ENCODE measurements at regions not wholly inside any gene's neighbourhood (a gene's known extent, or its start where the extent isn't known, plus 50 kb on each side); places are given as distances from the start of the nearest gene placed in this dataset.

- no peaks in the 10 kb centered on the region for H3K36me3 ChIP-seq
- intact Hi-C loops (cut with DNase I), result no loop called here
- H3K9me3 ChIP-seq, result no peaks in the 10 kb centered on the region
- TF ChIP-seq POLR2AphosphoS5 (IDR thresholded peaks at IDR 0.05), result no peak
- no peak overlapping the region for H3K27ac ChIP-seq
- H3K4me3 ChIP-seq, result no peak overlapping the region
- H3K27me3 ChIP-seq, result no peaks in the 10 kb centered on the region
- 60 to 77% methylated on average over 2 of the region's 2 CpGs for WGBS, 2 donors
- no peak for DNase-seq
- no peaks in the 10 kb centered on the region for H3K4me1 ChIP-seq
Measured at GRCh38 chr18:991441-991840, 86.8 kb downstream of the ADCYAP1 start.

DNA sequence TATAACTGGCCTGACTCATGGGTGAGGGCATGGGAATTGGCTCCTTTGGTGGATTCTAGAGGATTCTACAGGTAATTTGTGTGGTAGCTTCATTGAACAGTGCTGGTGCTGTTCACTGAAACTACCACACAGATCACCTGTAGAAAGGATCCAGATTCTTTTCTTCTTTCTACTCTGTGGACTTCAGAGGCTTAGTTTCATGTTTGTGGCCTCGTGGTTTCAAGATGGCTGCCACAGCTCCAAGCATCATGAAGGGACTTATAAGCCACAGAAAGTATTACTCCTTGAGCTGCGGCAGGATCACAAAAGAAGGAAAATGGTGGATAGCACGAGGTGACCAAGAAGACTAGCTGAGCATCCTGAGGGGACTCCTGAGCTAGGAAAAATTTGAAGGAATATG, 88.9 kb downstream of the ADCYAP1 start:
- DNase-seq, result no peak
- no peak overlapping the region for H3K27ac ChIP-seq
- no peaks in the 10 kb centered on the region for H3K36me3 ChIP-seq
- WGBS, 2 donors, result 63 to 78% methylated on average over 3 of the region's 3 CpGs
- intact Hi-C loops (cut with DNase I), result no loop called here
- H3K27me3 ChIP-seq, result no peaks in the 10 kb centered on the region
- no peak for TF ChIP-seq POLR2A (IDR thresholded peaks at IDR 0.05)
- TF ChIP-seq POLR2AphosphoS5 (IDR thresholded peaks at IDR 0.05), result no peak
- TF ChIP-seq EP300 (IDR thresholded peaks at IDR 0.05), result no peak
- no peak for TF ChIP-seq CTCF (IDR thresholded peaks at IDR 0.05)
- no peaks in the 10 kb centered on the region for H3K9me3 ChIP-seq
- H3K4me3 ChIP-seq, result no peak overlapping the region
- H3K4me1 ChIP-seq, result no peaks in the 10 kb centered on the region

DNA sequence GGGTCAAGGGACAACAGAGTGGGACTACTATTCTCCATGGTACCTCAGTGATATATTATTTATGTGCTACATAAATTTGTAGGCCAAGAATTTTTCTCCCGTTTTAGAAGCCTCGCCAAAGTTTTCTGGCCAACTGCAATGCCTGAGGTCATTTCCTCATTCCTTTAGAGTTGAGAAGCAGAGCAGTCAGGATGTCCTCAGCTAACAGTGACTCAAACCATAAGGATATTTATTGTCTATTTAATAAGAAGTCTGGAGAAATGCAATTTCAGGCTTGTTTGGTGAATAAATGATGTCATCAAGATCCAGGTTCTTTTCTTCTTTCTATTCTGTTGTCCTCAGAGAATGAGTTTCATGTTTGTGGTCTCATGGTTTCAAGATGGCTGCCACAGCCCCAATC, 91.0 kb downstream of the ADCYAP1 start:
- TF ChIP-seq POLR2A (IDR thresholded peaks at IDR 0.05), result no peak
- TF ChIP-seq CTCF (IDR thresholded peaks at IDR 0.05), result no peak
- no peak for TF ChIP-seq EP300 (IDR thresholded peaks at IDR 0.05)
- TF ChIP-seq POLR2AphosphoS5 (IDR thresholded peaks at IDR 0.05), result no peak
- H3K4me1 ChIP-seq, result no peaks in the 10 kb centered on the region
- H3K4me3 ChIP-seq, result no peak overlapping the region
- H3K36me3 ChIP-seq, result no peaks in the 10 kb centered on the region
- H3K27me3 ChIP-seq, result no peaks in the 10 kb centered on the region
- 78 to 91% methylated on average over 2 of the region's 2 CpGs for WGBS, 2 donors
- DNase-seq, result no peak
- intact Hi-C loops (cut with DNase I), result no loop called here
- H3K9me3 ChIP-seq, result no peaks in the 10 kb centered on the region
- no peak overlapping the region for H3K27ac ChIP-seq

DNA sequence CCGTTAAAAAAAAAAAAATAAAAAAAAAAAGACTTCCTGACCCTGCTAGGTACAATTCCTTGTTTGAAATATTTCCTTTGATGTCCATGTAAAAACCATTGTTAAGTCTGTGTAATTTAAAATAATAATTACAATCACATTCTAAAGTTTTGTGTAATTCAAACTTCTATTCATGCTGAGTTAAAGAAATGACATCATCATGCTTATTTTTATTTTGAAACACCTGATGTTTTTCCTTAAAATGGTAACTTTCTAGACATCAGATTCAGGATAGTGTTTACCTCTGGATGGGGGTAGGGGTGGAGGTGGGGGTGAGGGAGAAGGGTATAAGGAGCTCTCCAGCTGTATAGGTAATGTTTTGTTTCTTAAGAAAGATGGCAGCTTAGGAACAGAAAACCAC, 92.8 kb downstream of the ADCYAP1 start:
- no peaks in the 10 kb centered on the region for H3K36me3 ChIP-seq
- H3K4me3 ChIP-seq, result no peak overlapping the region
- H3K4me1 ChIP-seq, result no peaks in the 10 kb centered on the region
- no peaks in the 10 kb centered on the region for H3K9me3 ChIP-seq
- no peaks in the 10 kb centered on the region for H3K27me3 ChIP-seq
- WGBS, 2 donors, result 83 to 87% methylated on average over 1 of the region's 1 CpG
- no peak for DNase-seq
- TF ChIP-seq POLR2AphosphoS5 (IDR thresholded peaks at IDR 0.05) (no peak), POLR2A (IDR thresholded peaks at IDR 0.05) (no peak), CTCF (IDR thresholded peaks at IDR 0.05) (no peak), EP300 (IDR thresholded peaks at IDR 0.05) (no peak)
- intact Hi-C loops (cut with DNase I), result no loop called here
- H3K27ac ChIP-seq, result no peak overlapping the region

GRCh38 chr18:998936-999335, 94.3 kb downstream of the ADCYAP1 start:
- DNase-seq, result no peak
- TF ChIP-seq CTCF (IDR thresholded peaks at IDR 0.05) (no peak), POLR2A (IDR thresholded peaks at IDR 0.05) (no peak), POLR2AphosphoS5 (IDR thresholded peaks at IDR 0.05) (no peak), EP300 (IDR thresholded peaks at IDR 0.05) (no peak)
- Histone ChIP-seq H3K27ac (no peak overlapping the region), H3K4me3 (no peak overlapping the region), H3K4me1 (no peaks in the 10 kb centered on the region), H3K27me3 (no peaks in the 10 kb centered on the region), H3K9me3 (no peaks in the 10 kb centered on the region), H3K36me3 (no peaks in the 10 kb centered on the region)
- 59 to 67% methylated on average over 5 of the region's 5 CpGs for WGBS, 2 donors
- intact Hi-C loops (cut with DNase I), result no loop called here

Data from sigmoid colon (tissue), 6 donors.